IMR-90 (cell line): ENCODE measurements at regions not wholly inside any gene's neighbourhood (a gene's known extent, or its start where the extent isn't known, plus 50 kb on each side); places are given as distances from the start of the nearest gene placed in this dataset.

Source experiments
- ATAC-seq: fragments of 200-7000 bp; cut with Tn5 transposase; 2 replicates; pipeline ENCODE4 v1.9.1; 2020; ENCODE audit warnings: low read depth, mild to moderate bottlenecking, moderate library complexity
- BruUV-seq: library from RNA; stranded (reverse); fragments of 400-500 nt; replicated peaks from 2 replicates; lab custom pipeline; 2021; lab: Mats Ljungman, UMichigan
- CTCF ChIA-PET: fragments of 300-600 bp; formaldehyde crosslinking; extraction: SDS; loops from one replicate; lab custom pipeline; 2021; ENCODE audit warnings: antibody characterized with exemption; lab: Yijun Ruan, JAX
- POLR2A ChIA-PET: fragments of 300-600 bp; sonication (Branson Sonifier 250); formaldehyde crosslinking; loops from one replicate; lab custom pipeline; 2022; ENCODE audit warnings: antibody characterized with exemption; ENCODE audit not compliant: unreplicated experiment; lab: Charles Lee
- DNase-seq: peaks from one replicate; pipeline ENCODE4 v3.0.0; 2013
- H2AFZ ChIP-seq: replicated peaks from 2 replicates; pipeline ENCODE3; 2013; ENCODE audit warnings: low read length, mild to moderate bottlenecking; ENCODE audit not compliant: poor library complexity
- H2AK5ac ChIP-seq: 2 replicates; pipeline ENCODE4 v1.6.1; 2013; ENCODE audit warnings: low read depth, low read length, inconsistent platforms
- H2AK9ac ChIP-seq: replicated peaks from 2 replicates; pipeline ENCODE3; 2013; ENCODE audit warnings: mild to moderate bottlenecking, low read depth, low read length, moderate library complexity; ENCODE audit not compliant: poor library complexity
- H2BK120ac ChIP-seq: 2 replicates; pipeline ENCODE4 v1.6.1; 2013; ENCODE audit warnings: low read depth, low read length, inconsistent platforms
- H2BK15ac ChIP-seq: 3 replicates; pipeline ENCODE4 v1.6.1; 2013; ENCODE audit warnings: low read depth, low read length, inconsistent platforms
- H2BK20ac ChIP-seq: 2 replicates; pipeline ENCODE4 v1.6.1; 2013; ENCODE audit warnings: low read depth, mild to moderate bottlenecking, inconsistent platforms, low read length, moderate library complexity
- H2BK5ac ChIP-seq: 2 replicates; pipeline ENCODE4 v1.6.1; 2013; ENCODE audit warnings: mild to moderate bottlenecking, low read depth, low read length, inconsistent platforms; ENCODE audit not compliant: poor library complexity, severe bottlenecking
- H3K14ac ChIP-seq: replicated peaks from 2 replicates; pipeline ENCODE4 v1.6.1; 2013; ENCODE audit warnings: low read depth, low read length, inconsistent platforms
- H3K18ac ChIP-seq: 2 replicates; pipeline ENCODE4 v1.6.1; 2013; ENCODE audit warnings: low read depth, low read length, control low read depth
- H3K23ac ChIP-seq: 2 replicates; pipeline ENCODE4 v1.6.1; 2013; ENCODE audit warnings: low read depth, low read length, inconsistent platforms
- H3K27ac ChIP-seq: 2 replicates; pipeline ENCODE4 v1.5.1; 2013; ENCODE audit warnings: mild to moderate bottlenecking, control low read depth, low read length; ENCODE audit not compliant: insufficient read depth
- H3K27me3 ChIP-seq: 2 replicates; pipeline ENCODE4 v1.6.1; 2013; ENCODE audit warnings: low read length; ENCODE audit not compliant: control insufficient read depth, insufficient read depth
- H3K36me3 ChIP-seq: 2 replicates; pipeline ENCODE4 v1.6.1; 2013; ENCODE audit warnings: low read length, mixed read lengths; ENCODE audit not compliant: control insufficient read depth, insufficient read depth
- H3K4ac ChIP-seq: 2 replicates; pipeline ENCODE4 v1.6.1; 2013; ENCODE audit warnings: low read depth, low read length, inconsistent platforms
- H3K4me1 ChIP-seq: 2 replicates; pipeline ENCODE4 v1.6.1; 2013; ENCODE audit warnings: low read length, mixed read lengths; ENCODE audit not compliant: control insufficient read depth, insufficient read depth
- H3K4me2 ChIP-seq: 2 replicates; pipeline ENCODE4 v1.6.1; 2013; ENCODE audit warnings: low read depth, mild to moderate bottlenecking, control low read depth, low read length, moderate library complexity
- H3K4me3 ChIP-seq: 2 replicates; pipeline ENCODE4 v1.5.1; 2013; ENCODE audit warnings: low read depth, mild to moderate bottlenecking, control low read depth, low read length, moderate library complexity; ENCODE audit not compliant: insufficient read depth
- H3K56ac ChIP-seq: 2 replicates; pipeline ENCODE4 v1.6.1; 2013; ENCODE audit warnings: low read length, inconsistent platforms; ENCODE audit not compliant: insufficient read depth; ENCODE audit errors: extremely low read depth
- H3K79me1 ChIP-seq, 2 experiments: 2 replicates each; pipeline ENCODE4 v1.6.1; 2013; ENCODE audit warnings: low read length in 2 of 2, inconsistent platforms in 1 of 2, low read depth in 1 of 2
- H3K9ac ChIP-seq: 2 replicates; pipeline ENCODE4 v1.6.1; 2013; ENCODE audit warnings: low read depth, low read length, control low read depth
- H3K9me1 ChIP-seq: 2 replicates; pipeline ENCODE4 v1.6.1; 2013; ENCODE audit warnings: low read length, inconsistent platforms; ENCODE audit not compliant: insufficient read depth
- H3K9me3 ChIP-seq: 2 replicates; pipeline ENCODE4 v1.6.1; 2013; ENCODE audit warnings: low read length; ENCODE audit not compliant: control insufficient read depth, insufficient read depth
- H4K20me1 ChIP-seq: 2 replicates; pipeline ENCODE4 v1.6.1; 2013; ENCODE audit warnings: low read length, inconsistent platforms; ENCODE audit not compliant: insufficient read depth
- H4K5ac ChIP-seq: 2 replicates; pipeline ENCODE4 v1.6.1; 2013; ENCODE audit warnings: mild to moderate bottlenecking, low read depth, low read length, control low read depth
- H4K8ac ChIP-seq, 2 experiments: 2 replicates each; pipeline ENCODE4 v1.6.1; 2013; ENCODE audit warnings: low read depth in 2 of 2, low read length in 2 of 2, control low read depth in 1 of 2, inconsistent platforms in 1 of 2
- H4K91ac ChIP-seq: 2 replicates; pipeline ENCODE4 v1.6.1; 2013; ENCODE audit warnings: low read depth, low read length, inconsistent platforms; ENCODE audit not compliant: insufficient read depth
- BHLHE40 ChIP-seq: fragments of 150-350 bp; IDR thresholded peaks from 2 replicates; pipeline ENCODE4 v1.6.1; 2016; ENCODE audit warnings: mild to moderate bottlenecking, low read depth, low read length
- CEBPB ChIP-seq: IDR thresholded peaks from 2 replicates; pipeline ENCODE4 v1.6.1; 2012; ENCODE audit warnings: low read depth, low read length, improper control_type of control experiment
- CHD1 ChIP-seq: IDR thresholded peaks from 2 replicates; pipeline ENCODE4 v1.6.1; 2012; ENCODE audit warnings: low read depth, low read length, improper control_type of control experiment
- FOS ChIP-seq: fragments of 150-350 bp; IDR thresholded peaks from 2 replicates; pipeline ENCODE4 v1.6.1; 2016; ENCODE audit warnings: low read depth, low read length
- MAFK ChIP-seq: IDR thresholded peaks from 2 replicates; pipeline ENCODE4 v1.6.1; 2012; ENCODE audit warnings: low read depth, low read length, improper control_type of control experiment
- MXI1 ChIP-seq: IDR thresholded peaks from 2 replicates; pipeline ENCODE4 v1.6.1; 2012; ENCODE audit warnings: low read depth, mild to moderate bottlenecking, low read length, moderate library complexity, borderline replicate concordance
- NFE2L2 ChIP-seq: fragments of 150-350 bp; IDR thresholded peaks from 2 replicates; pipeline ENCODE4 v1.6.1; 2016; ENCODE audit warnings: low read depth, mild to moderate bottlenecking, low read length
- POLR2A ChIP-seq: IDR thresholded peaks from 2 replicates; pipeline ENCODE4 v1.6.1; 2012; ENCODE audit warnings: mild to moderate bottlenecking, low read depth, low read length
- RAD21 ChIP-seq: IDR thresholded peaks from 2 replicates; pipeline ENCODE4 v1.6.1; 2012; ENCODE audit warnings: low read length, improper control_type of control experiment
- RFX5 ChIP-seq: IDR thresholded peaks from 2 replicates; pipeline ENCODE4 v1.8.0; 2012; ENCODE audit warnings: low read depth, mild to moderate bottlenecking, low read length, moderate library complexity
- SMC3 ChIP-seq: fragments of 150-350 bp; IDR thresholded peaks from 2 replicates; pipeline ENCODE4 v1.6.1; 2016; ENCODE audit warnings: low read depth, mild to moderate bottlenecking, antibody characterized with exemption, low read length, moderate library complexity
- WGBS, 2 experiments: methylation state at CpG; one replicate each; pipeline versions ENCODE4 v1.1.5 to v1.1.7; 2013; ENCODE audit warnings: missing lambda C conversion rate in 2 of 2; ENCODE audit not compliant: insufficient read length in 1 of 2; ENCODE audit errors: extremely low coverage in 2 of 2; 5-methylcytosine and 5-hydroxymethylcytosine counted together
- dilution Hi-C: fragments of 300-500 bp; cut with HindIII; formaldehyde crosslinking; loops from one replicate; pipeline ENCODE4 v1.14.3; 2018; ENCODE audit warnings: low sequenced_read_pairs; ENCODE audit not compliant: unreplicated experiment
- in situ Hi-C: fragments of 300-500 bp; cut with MboI; formaldehyde crosslinking; loops from 3 replicates; pipeline ENCODE4 v1.14.3; 2019; ENCODE audit warnings: low sequenced_read_pairs, inconsistent platforms, mixed read lengths
- intact Hi-C: fragments of 100-400 bp; cut with micrococcal nuclease; formaldehyde crosslinking; loops from 2 replicates; pipeline ENCODE4 v1.10.0; 2022
- TF ChIP-seq, protein P1 (sequence below): fragments of 150-350 bp; IDR thresholded peaks from 2 replicates; pipeline ENCODE4 v1.6.1; 2017; ENCODE audit warnings: mild to moderate bottlenecking, antibody characterized with exemption, low read length, low read depth

DNA sequence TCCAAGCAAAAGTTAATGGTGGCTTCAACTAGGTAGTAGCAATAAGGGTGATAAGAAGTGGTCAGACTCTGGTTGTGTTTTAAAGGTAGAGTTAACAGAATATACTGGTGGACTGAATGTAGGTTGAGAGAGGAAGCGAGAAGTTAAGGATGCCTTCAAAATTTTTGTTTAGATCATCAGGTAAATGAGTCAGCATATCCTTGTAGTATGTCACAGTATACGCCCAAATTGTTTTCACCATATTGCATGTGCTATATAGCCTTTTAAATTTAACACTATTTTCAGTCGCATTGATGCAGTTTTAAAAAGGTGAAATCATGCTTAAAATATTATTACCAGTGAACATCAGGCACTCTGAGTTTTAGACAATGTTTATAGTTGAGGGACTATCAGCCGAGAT is 74.6 kb downstream of the RBM11 start:
- dilution Hi-C loops (no loop called here), in situ Hi-C loops (no loop called here), intact Hi-C loops (no loop called here)
- Histone ChIP-seq H3K9me1 (no peaks in the 10 kb centered on the region), H4K5ac (no peak overlapping the region), H3K56ac (no peak overlapping the region), H3K14ac (no peak overlapping the region), H4K8ac (no peak overlapping the region), H2AFZ (no peak overlapping the region), H4K20me1 (no peaks in the 10 kb centered on the region), H2AK5ac (no peak overlapping the region), H3K4me1 (no peaks in the 10 kb centered on the region), H3K4me2 (no peak overlapping the region), H3K4me3 (no peak overlapping the region), H3K79me1 (no peaks in the 10 kb centered on the region), H3K18ac (no peak overlapping the region), H2BK20ac (no peak overlapping the region), H3K27me3 (no peaks in the 10 kb centered on the region), H3K4ac (no peak overlapping the region), H3K9me3 (no peaks in the 10 kb centered on the region), H2BK5ac (no peak overlapping the region), H2AK9ac (no peak overlapping the region), H3K36me3 (no peaks in the 10 kb centered on the region), H3K9ac (no peak overlapping the region), H3K23ac (no peak overlapping the region), H2BK15ac (no peak overlapping the region), H3K27ac (no peak overlapping the region), H4K91ac (no peak overlapping the region), H2BK120ac (no peak overlapping the region)
- no TSS peak for BruUV-seq
- TF ChIP-seq BHLHE40 (no peak), CHD1 (no peak), NFE2L2 (no peak), CEBPB (no peak), FOS (no peak), MAFK (no peak), RAD21 (no peak), RFX5 (no peak), SMC3 (no peak), POLR2A (no peak), MXI1 (no peak)
- TF ChIP-seq, protein P1, sequence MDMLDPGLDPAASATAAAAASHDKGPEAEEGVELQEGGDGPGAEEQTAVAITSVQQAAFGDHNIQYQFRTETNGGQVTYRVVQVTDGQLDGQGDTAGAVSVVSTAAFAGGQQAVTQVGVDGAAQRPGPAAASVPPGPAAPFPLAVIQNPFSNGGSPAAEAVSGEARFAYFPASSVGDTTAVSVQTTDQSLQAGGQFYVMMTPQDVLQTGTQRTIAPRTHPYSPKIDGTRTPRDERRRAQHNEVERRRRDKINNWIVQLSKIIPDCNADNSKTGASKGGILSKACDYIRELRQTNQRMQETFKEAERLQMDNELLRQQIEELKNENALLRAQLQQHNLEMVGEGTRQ = no peak
- DNase-seq (no peak), ATAC-seq (no peak)
- no CpG with 5 or more reads among the region's 4 CpGs for WGBS, 2 experiments
- ChIA-PET CTCF (no interaction called here), POLR2A (no interaction called here)
